Caco-2 (cell line): ENCODE measurements at regions not wholly inside any gene's neighbourhood (a gene's known extent, or its start where the extent isn't known, plus 50 kb on each side); places are given as distances from the start of the nearest gene placed in this dataset.

Experiments
- BruUV-seq: library from RNA; stranded (reverse); fragments of 400-500 nt; replicated peaks from 2 replicates; lab custom pipeline; 2021; lab: Mats Ljungman, UMichigan
- CTCF ChIA-PET: fragments of 300-600 bp; sonication (Branson Sonifier 250); formaldehyde crosslinking; loops from one replicate; lab custom pipeline; 2022; ENCODE audit warnings: antibody characterized with exemption; lab: Charles Lee
- POLR2A ChIA-PET: fragments of 300-600 bp; sonication (Branson Sonifier 250); formaldehyde crosslinking; loops from one replicate; lab custom pipeline; 2022; ENCODE audit warnings: antibody characterized with exemption; lab: Charles Lee
- DNase-seq, 2 experiments: peaks; one replicate each; pipeline versions ENCODE4 v3.0.0 to v3.0.0-alpha.2; 2020 to 2022
- H3K27me3 ChIP-seq: replicated peaks from 2 replicates; pipeline ENCODE4 v1.6.0; 2011; ENCODE audit warnings: low read length; ENCODE audit not compliant: control insufficient read depth, insufficient read depth
- H3K36me3 ChIP-seq: 2 replicates; pipeline ENCODE4 v1.5.1; 2011; ENCODE audit warnings: low read length; ENCODE audit not compliant: control insufficient read depth, insufficient read depth
- H3K4me1 ChIP-seq: fragments of 250-450 bp; sonication (Bioruptor Pico); 2 replicates; pipeline ENCODE4 v1.5.1; 2020; ENCODE audit warnings: mild to moderate bottlenecking
- H3K4me3 ChIP-seq: 2 replicates; pipeline ENCODE4 v1.5.1; 2011; ENCODE audit warnings: low read depth, mild to moderate bottlenecking, control low read depth, low read length
- H3K9me3 ChIP-seq: fragments of 250-450 bp; sonication (Bioruptor Pico); 2 replicates; pipeline ENCODE4 v1.5.1; 2020; ENCODE audit warnings: mild to moderate bottlenecking, moderate library complexity
- H3K27ac Mint-ChIP-seq: one replicate; pipeline ENCODE4 v1.8.0; 2022; ENCODE audit warnings: mixed read lengths; ENCODE audit not compliant: unreplicated experiment
- H3K27me3 Mint-ChIP-seq: one replicate; pipeline ENCODE4 v1.8.0; 2022; ENCODE audit warnings: mixed read lengths; ENCODE audit not compliant: insufficient read depth, unreplicated experiment
- H3K36me3 Mint-ChIP-seq: one replicate; pipeline ENCODE4 v1.8.0; 2022; ENCODE audit warnings: mild to moderate bottlenecking, mixed read lengths; ENCODE audit not compliant: insufficient read depth, unreplicated experiment
- H3K4me1 Mint-ChIP-seq: one replicate; pipeline ENCODE4 v1.8.0; 2022; ENCODE audit warnings: low read depth, mixed read lengths; ENCODE audit not compliant: unreplicated experiment
- H3K4me3 Mint-ChIP-seq: one replicate; pipeline ENCODE4 v1.8.0; 2022; ENCODE audit warnings: mild to moderate bottlenecking, moderate library complexity, mixed read lengths; ENCODE audit not compliant: unreplicated experiment
- H3K9me3 Mint-ChIP-seq: one replicate; pipeline ENCODE4 v1.8.0; 2022; ENCODE audit warnings: mixed read lengths; ENCODE audit not compliant: unreplicated experiment
- intact Hi-C: fragments of 100-400 bp; cut with micrococcal nuclease; formaldehyde crosslinking; loops from one replicate; pipeline ENCODE4 v1.10.0; 2022; ENCODE audit not compliant: unreplicated experiment
- TF ChIP-seq, protein P1 (sequence below), 2 experiments: fragments of 200-600 bp in 1 of 2; IDR thresholded peaks; 1 replicate in 1 of 2; 2 replicates in 1 of 2; pipeline versions ENCODE4 v1.5.1 to v1.8.0; 2011 to 2022; ENCODE audit warnings: antibody characterized with exemption in 1 of 2, control low read depth in 1 of 2, inconsistent platforms in 1 of 2, low read depth in 1 of 2, low read length in 1 of 2, mild to moderate bottlenecking in 1 of 2, moderate library complexity in 1 of 2; ENCODE audit not compliant: insufficient read depth in 1 of 2, severe bottlenecking in 1 of 2, unreplicated experiment in 1 of 2

DNA sequence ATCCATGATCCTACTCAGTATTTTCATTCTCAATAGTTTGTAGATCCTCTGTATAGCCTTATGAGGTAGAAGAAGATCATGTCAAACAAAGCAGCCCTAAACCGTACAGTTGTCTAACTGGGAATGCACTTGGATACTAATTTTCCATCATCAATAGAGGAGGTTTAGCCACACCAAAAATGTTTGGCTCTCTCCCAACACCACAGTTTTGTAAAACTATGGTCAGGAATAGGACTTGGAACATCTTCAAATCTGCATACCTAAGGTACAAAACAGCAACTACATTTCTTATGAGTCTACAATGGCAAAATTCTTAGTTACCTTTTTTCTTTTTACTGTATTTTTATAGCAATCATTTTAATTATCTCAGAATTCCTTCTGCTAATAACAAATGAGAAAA lies 1001.6 kb downstream of the ROBO2 start:
- CTCF ChIA-PET, result no interaction called here
- no peak overlapping the region for H3K27ac Mint-ChIP-seq
- TF ChIP-seq, protein P1, sequence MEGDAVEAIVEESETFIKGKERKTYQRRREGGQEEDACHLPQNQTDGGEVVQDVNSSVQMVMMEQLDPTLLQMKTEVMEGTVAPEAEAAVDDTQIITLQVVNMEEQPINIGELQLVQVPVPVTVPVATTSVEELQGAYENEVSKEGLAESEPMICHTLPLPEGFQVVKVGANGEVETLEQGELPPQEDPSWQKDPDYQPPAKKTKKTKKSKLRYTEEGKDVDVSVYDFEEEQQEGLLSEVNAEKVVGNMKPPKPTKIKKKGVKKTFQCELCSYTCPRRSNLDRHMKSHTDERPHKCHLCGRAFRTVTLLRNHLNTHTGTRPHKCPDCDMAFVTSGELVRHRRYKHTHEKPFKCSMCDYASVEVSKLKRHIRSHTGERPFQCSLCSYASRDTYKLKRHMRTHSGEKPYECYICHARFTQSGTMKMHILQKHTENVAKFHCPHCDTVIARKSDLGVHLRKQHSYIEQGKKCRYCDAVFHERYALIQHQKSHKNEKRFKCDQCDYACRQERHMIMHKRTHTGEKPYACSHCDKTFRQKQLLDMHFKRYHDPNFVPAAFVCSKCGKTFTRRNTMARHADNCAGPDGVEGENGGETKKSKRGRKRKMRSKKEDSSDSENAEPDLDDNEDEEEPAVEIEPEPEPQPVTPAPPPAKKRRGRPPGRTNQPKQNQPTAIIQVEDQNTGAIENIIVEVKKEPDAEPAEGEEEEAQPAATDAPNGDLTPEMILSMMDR (IDR thresholded peaks at IDR 0.05; ENCODE audit: insufficient read depth in 1 of 2, low read depth in 1 of 2, low read length in 1 of 2, severe bottlenecking in 1 of 2, unreplicated experiment in 1 of 2), result no peak
- H3K36me3 ChIP-seq, result no peaks in the 10 kb centered on the region
- no peak overlapping the region for H3K4me3 ChIP-seq
- POLR2A ChIA-PET, result no interaction called here
- H3K27me3 ChIP-seq, result no peaks in the 10 kb centered on the region
- no peak for DNase-seq
- H3K4me1 ChIP-seq, result no peaks in the 10 kb centered on the region
- H3K4me1 Mint-ChIP-seq, result peaks cover 6% of the 10 kb centered on the region
- H3K4me3 Mint-ChIP-seq, result no peak overlapping the region
- H3K36me3 Mint-ChIP-seq, result no peaks in the 10 kb centered on the region
- no peaks in the 10 kb centered on the region for H3K9me3 Mint-ChIP-seq
- intact Hi-C loops, result no loop called here
- no peaks in the 10 kb centered on the region for H3K9me3 ChIP-seq
- BruUV-seq, result no TSS peak
- peaks cover 6% of the 10 kb centered on the region for H3K27me3 Mint-ChIP-seq

DNA sequence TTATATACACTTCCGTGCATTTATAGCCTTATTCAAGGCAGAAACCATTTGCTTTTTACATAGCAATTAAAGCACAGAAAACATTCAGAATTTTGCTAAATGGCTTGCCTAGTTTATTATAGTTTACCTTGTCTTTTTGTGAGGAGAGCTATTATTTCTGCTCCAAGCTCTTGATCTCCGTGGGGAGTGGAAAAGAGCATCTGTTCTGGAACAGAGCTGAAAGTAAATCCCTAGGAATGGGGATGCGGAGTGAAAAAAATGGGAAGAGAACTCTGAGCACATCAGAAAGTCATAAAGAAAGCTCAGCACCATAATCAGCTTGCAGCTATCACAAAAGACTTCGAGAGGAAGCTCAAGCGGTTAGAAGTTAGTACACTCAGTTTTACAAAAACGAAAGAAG lies 1006.7 kb downstream of the ROBO2 start:
- no peaks in the 10 kb centered on the region for H3K36me3 Mint-ChIP-seq
- POLR2A ChIA-PET, result no interaction called here

DNA sequence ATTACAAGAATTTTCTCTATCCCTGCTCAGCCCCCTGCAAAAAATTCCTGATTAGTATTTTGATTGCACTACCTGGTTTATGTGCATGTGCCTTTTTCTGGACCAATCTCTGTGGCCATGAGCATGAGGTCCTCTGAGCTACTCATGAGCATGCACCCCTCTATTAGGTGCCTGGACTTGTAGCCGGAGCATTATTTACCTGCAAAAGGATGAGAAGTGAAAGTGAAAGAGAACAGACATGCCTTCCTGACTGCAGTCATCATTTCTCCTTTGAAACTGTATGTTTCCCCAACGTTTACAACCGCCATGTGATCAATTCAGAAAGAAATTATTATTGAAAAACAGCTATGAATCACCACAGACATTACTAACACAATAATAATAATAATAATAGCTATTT lies 1008.8 kb downstream of the ROBO2 start:
- Mint-ChIP-seq H3K27me3 (peaks cover 6% of the 10 kb centered on the region), H3K4me3 (no peak overlapping the region), H3K27ac (no peak overlapping the region), H3K9me3 (no peaks in the 10 kb centered on the region), H3K4me1 (no peaks in the 10 kb centered on the region), H3K36me3 (no peaks in the 10 kb centered on the region)
- no peak for DNase-seq
- TF ChIP-seq, protein P1 (IDR thresholded peaks at IDR 0.05; ENCODE audit: insufficient read depth in 1 of 2, low read depth in 1 of 2, low read length in 1 of 2, severe bottlenecking in 1 of 2, unreplicated experiment in 1 of 2), result no peak
- Histone ChIP-seq H3K27me3 (no peaks in the 10 kb centered on the region), H3K36me3 (no peaks in the 10 kb centered on the region), H3K9me3 (no peaks in the 10 kb centered on the region), H3K4me3 (no peak overlapping the region), H3K4me1 (no peaks in the 10 kb centered on the region; the same call in 1 of the 2 replicates)
- ChIA-PET CTCF (no interaction called here), POLR2A (no interaction called here)
- no TSS peak for BruUV-seq
- intact Hi-C loops, result no loop called here

More for the DNA sequence above, 1006.7 kb downstream of the ROBO2 start:
- no peak overlapping the region for H3K27ac Mint-ChIP-seq
- H3K4me1 ChIP-seq, result no peaks in the 10 kb centered on the region; the same call in 1 of the 2 replicates
- no peaks in the 10 kb centered on the region for H3K36me3 ChIP-seq
- CTCF ChIA-PET, result no interaction called here
- H3K4me3 Mint-ChIP-seq, result no peak overlapping the region
- no peak overlapping the region for H3K4me3 ChIP-seq
- H3K27me3 Mint-ChIP-seq, result peaks cover 6% of the 10 kb centered on the region
- no peaks in the 10 kb centered on the region for H3K9me3 ChIP-seq
- no peaks in the 10 kb centered on the region for H3K27me3 ChIP-seq
- no peak for DNase-seq
- H3K9me3 Mint-ChIP-seq, result no peaks in the 10 kb centered on the region
- no TSS peak for BruUV-seq
- TF ChIP-seq, protein P1 (IDR thresholded peaks at IDR 0.05; ENCODE audit: insufficient read depth in 1 of 2, low read depth in 1 of 2, low read length in 1 of 2, severe bottlenecking in 1 of 2, unreplicated experiment in 1 of 2), result no peak
- H3K4me1 Mint-ChIP-seq, result no peaks in the 10 kb centered on the region
- intact Hi-C loops, result no loop called here
